GM13977 (cell line): ENCODE measurements at regions not wholly inside any gene's neighbourhood (a gene's known extent, or its start where the extent isn't known, plus 50 kb on each side); places are given as distances from the start of the nearest gene placed in this dataset.

ENCODE experiments used
- DNase-seq: peaks from one replicate; pipeline ENCODE4 v3.0.0; 2012; ENCODE audit warnings: low spot score
- in situ Hi-C: fragments of 300-500 bp; cut with MboI; formaldehyde crosslinking; loops from one replicate; pipeline ENCODE4 v1.12.0; 2022; ENCODE audit warnings: low sequenced_read_pairs, low pct_unique_long_range_greater_than_20kb, mixed read lengths, inconsistent platforms; ENCODE audit not compliant: unreplicated experiment
- TF ChIP-seq, protein P1 (sequence below): IDR thresholded peaks from 2 replicates; pipeline ENCODE4 v1.5.1; 2012; ENCODE audit warnings: mild to moderate bottlenecking, control low read depth; ENCODE audit not compliant: insufficient read depth; ENCODE audit errors: extremely low read depth, missing control alignments

DNA sequence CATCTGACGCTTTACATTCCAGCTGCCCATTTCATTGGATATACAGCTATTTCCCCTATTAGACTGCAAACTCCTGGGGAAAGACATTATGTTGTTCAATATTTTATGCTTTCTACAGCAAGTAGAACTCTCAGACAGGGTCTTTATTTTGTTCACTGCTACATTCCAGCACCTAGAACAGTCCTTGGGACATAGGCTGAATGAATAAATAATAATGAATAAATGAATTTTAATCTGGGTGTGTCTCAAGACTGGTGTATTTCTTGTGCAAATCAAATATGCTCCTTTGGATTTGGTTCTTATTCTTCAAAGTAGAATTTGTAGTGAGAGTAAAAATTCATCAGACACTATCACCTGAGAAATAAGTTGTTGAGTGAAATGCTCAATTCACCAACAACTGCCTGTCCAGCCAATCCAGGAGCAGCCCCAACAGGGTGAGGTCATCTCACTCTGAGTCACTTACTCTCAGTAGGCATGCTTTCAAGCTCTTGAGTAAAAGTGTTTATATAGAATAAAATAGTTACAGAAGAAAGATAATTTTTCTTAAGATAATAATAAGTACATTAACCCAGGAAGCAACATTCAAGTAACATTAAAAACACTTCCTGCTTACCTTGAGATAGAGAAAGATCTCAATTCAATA, 287.5 kb upstream of the NPVF start:
- in situ Hi-C loops, result no loop called here
- TF ChIP-seq, protein P1, sequence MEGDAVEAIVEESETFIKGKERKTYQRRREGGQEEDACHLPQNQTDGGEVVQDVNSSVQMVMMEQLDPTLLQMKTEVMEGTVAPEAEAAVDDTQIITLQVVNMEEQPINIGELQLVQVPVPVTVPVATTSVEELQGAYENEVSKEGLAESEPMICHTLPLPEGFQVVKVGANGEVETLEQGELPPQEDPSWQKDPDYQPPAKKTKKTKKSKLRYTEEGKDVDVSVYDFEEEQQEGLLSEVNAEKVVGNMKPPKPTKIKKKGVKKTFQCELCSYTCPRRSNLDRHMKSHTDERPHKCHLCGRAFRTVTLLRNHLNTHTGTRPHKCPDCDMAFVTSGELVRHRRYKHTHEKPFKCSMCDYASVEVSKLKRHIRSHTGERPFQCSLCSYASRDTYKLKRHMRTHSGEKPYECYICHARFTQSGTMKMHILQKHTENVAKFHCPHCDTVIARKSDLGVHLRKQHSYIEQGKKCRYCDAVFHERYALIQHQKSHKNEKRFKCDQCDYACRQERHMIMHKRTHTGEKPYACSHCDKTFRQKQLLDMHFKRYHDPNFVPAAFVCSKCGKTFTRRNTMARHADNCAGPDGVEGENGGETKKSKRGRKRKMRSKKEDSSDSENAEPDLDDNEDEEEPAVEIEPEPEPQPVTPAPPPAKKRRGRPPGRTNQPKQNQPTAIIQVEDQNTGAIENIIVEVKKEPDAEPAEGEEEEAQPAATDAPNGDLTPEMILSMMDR, result no peak
- DNase-seq, result no peak

DNA sequence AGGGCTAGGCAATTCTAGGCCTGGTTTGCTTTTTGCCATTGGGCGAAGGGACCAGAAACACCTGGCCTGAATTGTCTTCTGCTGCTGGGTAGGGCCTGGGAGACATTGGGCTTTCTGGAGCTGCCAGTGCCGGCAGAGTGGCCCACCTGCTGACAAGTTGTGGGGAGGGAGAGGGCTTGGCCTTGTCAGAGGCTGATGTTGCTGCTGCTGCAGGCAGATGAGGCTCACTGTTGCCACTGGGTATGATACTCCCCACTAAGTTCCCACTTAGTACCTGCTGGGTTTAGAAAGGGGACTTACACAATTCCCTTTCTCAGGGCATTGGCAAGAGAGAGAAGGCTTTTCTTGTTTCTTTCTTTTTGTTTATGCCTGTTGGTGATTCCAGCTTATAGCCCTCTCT, 289.6 kb upstream of the NPVF start:
- TF ChIP-seq, protein P1, result no peak
- DNase-seq, result no peak
- in situ Hi-C loops, result no loop called here

DNA sequence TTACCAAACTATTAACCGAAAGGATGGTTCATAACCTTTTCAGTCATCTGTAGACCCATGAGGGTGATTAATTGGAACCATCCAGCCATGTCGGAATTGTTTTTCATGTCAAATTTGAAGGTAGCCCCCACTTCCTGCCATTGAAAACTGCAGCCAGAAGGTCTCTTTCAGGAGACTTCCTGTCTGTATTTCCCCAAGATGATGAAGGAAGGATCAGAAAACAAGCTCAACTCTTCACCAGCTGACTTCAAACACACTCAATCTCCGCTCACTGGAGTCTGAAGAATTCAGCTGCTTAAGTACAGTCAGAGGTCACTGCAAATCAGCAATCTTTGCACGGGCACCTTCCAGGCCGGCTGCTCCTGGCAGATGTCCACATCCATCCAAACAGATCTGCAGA, 291.7 kb upstream of the NPVF start:
- DNase-seq, result no peak
- TF ChIP-seq, protein P1, result no peak
- in situ Hi-C loops, result no loop called here

DNA sequence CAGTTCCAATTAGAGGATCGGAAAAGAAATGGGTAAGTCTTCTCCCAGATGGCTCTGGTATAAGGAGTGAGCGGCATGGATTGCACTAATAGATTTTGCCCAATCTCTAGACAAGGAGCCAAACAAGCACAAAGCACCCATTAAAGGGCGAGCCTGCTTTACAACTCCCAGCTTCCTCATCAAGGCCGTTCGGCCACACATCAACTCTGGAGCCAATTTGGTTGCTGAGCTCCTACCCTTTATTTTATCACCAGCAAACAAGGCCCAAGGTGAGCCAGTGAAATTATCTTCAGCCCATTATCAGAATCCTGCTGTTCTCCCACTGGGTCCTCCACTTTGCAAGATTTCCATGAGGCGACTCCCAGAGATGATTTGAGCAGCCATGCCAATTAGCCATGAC, 292.2 kb upstream of the NPVF start:
- DNase-seq, result no peak
- in situ Hi-C loops, result no loop called here
- TF ChIP-seq, protein P1, result no peak

DNA sequence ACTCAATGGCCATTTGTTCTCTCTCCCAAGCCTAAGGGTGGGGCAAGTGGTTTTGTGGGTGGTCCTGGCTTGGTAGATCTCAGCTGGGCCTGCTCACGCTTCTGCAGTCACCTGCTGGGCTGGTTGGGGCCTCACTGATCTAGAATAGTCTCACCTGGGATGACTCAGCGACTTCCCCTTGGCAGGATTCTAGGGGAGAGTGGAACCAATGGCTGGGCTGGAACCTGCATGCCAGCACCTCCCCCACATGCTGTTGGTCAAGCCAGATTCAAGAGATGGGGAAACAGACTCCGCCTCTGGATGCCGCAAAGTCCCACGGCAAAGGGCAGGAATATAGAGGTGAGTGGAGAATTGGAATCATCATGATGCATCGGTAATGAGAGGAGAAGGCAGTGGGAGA, 292.9 kb upstream of the NPVF start:
- DNase-seq, result no peak
- in situ Hi-C loops, result no loop called here

DNA sequence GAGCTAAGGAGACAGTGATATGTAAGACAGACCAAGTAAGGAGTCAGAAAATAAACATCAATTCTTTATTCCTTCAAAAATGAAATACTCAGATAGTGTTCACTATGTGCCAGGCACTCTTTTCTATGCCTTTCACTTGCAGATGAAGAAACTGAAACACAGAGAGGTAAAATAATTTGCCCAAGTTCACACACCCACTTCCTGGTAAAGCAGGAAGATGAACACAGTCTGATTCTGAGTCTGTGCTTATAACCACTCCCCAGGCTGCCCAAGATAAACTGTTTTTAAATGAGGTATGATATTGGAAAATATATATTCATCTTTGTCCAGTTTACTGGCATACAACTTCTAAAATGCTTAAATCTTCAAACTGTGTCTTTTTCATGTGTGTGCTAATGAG, 294.4 kb upstream of the NPVF start:
- DNase-seq, result no peak
- TF ChIP-seq, protein P1, result no peak
- in situ Hi-C loops, result no loop called here

More for the DNA sequence above, 292.9 kb upstream of the NPVF start:
- TF ChIP-seq, protein P1, result no peak

DNA sequence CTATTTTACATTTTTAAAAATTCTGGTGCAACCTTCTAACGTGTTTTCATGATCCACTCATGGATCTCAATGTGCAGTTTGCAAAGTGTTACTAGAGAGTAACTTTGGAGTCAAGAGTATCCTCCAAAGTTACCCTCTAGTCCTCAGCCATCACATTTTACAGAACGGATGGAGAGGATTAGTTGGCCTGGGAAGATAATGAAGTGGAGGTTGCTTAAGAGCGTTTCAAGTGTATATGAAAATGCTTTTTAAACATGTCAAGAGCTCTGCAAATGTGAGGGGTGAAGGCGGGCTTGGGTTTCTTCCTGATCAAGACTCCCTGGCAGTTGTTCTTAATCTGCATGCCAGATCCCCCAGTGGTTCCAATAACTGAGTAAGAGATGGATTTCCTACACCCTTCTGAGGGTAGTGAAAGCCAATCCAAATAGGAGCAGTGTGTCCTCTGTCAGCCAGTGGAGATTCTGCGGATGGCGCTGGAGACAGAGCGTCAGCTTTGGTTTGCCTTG, 299.4 kb upstream of the NPVF start:
- TF ChIP-seq, protein P1, result no peak
- in situ Hi-C loops, result no loop called here
- DNase-seq, result no peak
